ENCODE measurements at regions not wholly inside any gene's neighbourhood (a gene's known extent, or its start where the extent isn't known, plus 50 kb on each side); places are given as distances from the start of the nearest gene placed in this dataset.

DNA sequence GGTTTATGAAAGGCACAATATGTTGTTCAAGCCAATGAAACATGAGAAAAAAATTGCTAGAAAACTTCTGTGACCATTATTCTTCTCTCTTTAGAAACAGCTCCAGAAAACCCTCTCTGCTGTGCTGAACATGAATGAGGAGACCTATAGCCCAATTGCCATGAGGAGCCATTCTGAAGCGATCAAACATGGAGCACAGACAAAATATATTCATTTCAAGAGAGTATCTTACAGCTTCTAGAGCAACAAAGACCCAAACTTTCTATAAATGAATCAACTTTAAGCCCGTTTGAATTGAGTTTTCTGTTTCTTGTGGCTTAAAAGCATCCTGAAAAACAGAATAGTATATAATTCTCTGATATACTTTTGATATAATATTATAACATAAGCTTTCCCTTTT, 83.4 kb upstream of the UCN3 start:
- TF ChIP-seq, protein P1, sequence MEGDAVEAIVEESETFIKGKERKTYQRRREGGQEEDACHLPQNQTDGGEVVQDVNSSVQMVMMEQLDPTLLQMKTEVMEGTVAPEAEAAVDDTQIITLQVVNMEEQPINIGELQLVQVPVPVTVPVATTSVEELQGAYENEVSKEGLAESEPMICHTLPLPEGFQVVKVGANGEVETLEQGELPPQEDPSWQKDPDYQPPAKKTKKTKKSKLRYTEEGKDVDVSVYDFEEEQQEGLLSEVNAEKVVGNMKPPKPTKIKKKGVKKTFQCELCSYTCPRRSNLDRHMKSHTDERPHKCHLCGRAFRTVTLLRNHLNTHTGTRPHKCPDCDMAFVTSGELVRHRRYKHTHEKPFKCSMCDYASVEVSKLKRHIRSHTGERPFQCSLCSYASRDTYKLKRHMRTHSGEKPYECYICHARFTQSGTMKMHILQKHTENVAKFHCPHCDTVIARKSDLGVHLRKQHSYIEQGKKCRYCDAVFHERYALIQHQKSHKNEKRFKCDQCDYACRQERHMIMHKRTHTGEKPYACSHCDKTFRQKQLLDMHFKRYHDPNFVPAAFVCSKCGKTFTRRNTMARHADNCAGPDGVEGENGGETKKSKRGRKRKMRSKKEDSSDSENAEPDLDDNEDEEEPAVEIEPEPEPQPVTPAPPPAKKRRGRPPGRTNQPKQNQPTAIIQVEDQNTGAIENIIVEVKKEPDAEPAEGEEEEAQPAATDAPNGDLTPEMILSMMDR (IDR thresholded peaks at IDR 0.05), result no peak
- no peak for TF ChIP-seq POLR2AphosphoS5 (IDR thresholded peaks at IDR 0.05)
- no peak for TF ChIP-seq POLR2A (IDR thresholded peaks at IDR 0.05)
- no peak for TF ChIP-seq EP300 (IDR thresholded peaks at IDR 0.05)
- Histone ChIP-seq H3K27me3 (no peaks in the 10 kb centered on the region), H3K27ac (no peak overlapping the region), H3K4me1 (peaks cover 10 to 16% (median 14%) of the 10 kb centered on the region in 4 donors), H3K36me3 (no peaks in the 10 kb centered on the region), H3K9me3 (no peaks in the 10 kb centered on the region), H3K4me3 (no peak overlapping the region)
- 78 to 81% methylated on average over 2 of the region's 2 CpGs for WGBS, 2 donors
- ATAC-seq (ENCODE audit: low FRiP score in 2 of 2) (no peak), DNase-seq (no peak)

DNA sequence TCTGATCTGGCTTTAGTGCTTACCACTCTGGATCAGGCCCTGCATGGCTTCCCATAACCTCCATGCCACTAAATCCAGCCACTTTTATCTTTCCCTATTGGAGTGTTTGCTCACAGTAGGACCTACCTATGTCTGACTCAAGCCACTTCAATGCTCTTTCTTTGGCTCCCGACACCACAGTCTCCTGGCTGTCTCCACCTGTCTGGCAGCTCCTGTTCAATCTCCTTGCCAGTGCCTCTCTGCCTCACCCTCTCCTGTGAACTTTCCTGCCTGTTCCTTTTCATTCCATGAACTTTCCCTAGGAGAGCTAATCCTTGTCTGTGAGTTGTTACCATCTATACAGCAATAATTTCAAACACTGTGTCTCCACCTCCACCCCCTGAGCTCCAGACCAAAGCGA, 82.6 kb upstream of the UCN3 start:
- 85 to 86% methylated on average over 2 of the region's 2 CpGs for WGBS, 2 donors
- no peak for ATAC-seq (ENCODE audit: low FRiP score in 2 of 2)
- H3K4me1 ChIP-seq, result peaks cover 10 to 16% (median 14%) of the 10 kb centered on the region in 4 donors
- no peak for TF ChIP-seq POLR2A (IDR thresholded peaks at IDR 0.05)
- TF ChIP-seq, protein P1 (IDR thresholded peaks at IDR 0.05), result no peak
- TF ChIP-seq EP300 (IDR thresholded peaks at IDR 0.05), result no peak
- no peak for TF ChIP-seq POLR2AphosphoS5 (IDR thresholded peaks at IDR 0.05)
- H3K36me3 ChIP-seq, result no peaks in the 10 kb centered on the region
- no peak overlapping the region for H3K4me3 ChIP-seq
- peak in 1 of 2 donors; percentile 59 for DNase-seq
- H3K9me3 ChIP-seq, result no peaks in the 10 kb centered on the region
- no peak overlapping the region for H3K27ac ChIP-seq
- no peaks in the 10 kb centered on the region for H3K27me3 ChIP-seq

DNA sequence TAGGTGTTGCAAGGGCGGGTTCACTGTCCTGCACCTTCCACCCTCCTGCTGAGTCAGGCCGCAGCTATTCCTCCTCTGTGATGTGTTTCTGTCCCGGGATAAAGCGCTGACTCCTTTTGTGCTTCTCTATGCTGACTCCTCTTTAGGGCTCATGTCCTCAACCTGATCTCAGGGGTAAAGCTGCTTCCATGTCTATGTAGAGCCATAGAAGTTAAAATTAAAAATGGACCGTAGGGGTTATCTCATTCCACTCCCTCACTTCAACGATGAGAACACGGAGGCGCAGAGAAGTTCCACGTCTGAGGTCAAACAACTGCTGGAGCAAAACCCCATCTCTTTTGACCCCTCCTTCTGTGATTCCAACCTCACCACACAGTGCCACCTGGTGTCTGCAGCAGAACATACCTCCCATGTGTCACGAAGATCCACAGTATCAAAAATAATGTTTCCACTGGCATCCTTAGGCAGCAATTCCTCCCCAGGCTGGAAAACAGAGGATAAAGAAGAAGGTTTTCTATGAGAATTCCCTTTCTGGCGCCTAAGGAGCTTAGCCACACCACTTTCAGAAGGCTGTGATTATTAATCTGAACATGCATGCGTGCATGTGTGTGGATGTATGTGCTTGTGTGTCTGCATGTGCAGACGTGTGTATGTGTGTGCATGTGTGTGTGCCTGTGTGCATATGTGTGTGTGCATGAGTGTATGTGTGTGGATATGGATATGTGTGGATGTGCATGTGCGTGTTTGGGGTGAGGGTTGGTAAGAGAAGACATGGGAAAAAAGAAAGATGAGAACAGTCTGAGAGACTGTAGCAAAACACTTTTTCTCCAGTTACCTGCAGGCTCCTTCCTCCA, 81.2 kb upstream of the UCN3 start:
- no peak for TF ChIP-seq EP300 (IDR thresholded peaks at IDR 0.05)
- TF ChIP-seq POLR2A (IDR thresholded peaks at IDR 0.05), result peak in 1 of 4 donors; percentile 27
- no peak for TF ChIP-seq POLR2AphosphoS5 (IDR thresholded peaks at IDR 0.05)
- TF ChIP-seq, protein P1 (IDR thresholded peaks at IDR 0.05), result peak; percentile 45 to 79 (median 62)

DNA sequence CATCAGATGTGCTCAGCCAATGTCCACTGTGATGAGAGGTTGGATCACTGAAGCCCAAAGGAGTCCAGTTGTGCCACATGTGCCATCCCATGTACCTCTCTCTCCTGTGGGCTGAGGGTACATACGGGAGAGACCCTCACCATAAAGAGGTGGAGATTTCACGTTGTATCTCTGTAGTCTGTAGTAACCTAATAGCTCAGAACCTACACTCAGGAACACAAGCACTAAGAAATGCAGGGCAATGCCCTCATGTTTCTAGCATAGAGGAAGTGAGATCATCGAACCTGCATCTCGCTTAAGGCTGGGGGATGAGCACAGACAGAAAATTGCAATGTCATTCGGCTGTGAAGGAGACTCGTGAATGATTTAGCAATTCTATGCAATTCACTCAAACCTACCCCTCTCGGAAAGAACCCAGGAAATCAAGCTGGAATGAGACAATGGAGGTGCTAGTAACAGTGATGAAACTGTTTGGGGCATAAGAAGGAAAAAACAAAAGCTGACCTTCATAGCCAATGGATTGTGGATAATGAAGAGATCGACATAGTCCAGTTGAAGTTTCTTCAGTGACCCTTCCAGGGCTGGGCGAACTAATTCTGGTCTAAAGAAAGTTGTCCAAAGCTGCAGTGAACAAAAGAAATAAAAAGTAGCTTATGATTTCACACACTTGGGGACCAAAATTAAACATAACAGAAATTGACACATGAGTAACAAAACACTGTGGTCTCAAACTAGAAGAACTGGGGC, 80.3 kb upstream of the UCN3 start:
- H3K27me3 ChIP-seq, result no peaks in the 10 kb centered on the region
- H3K4me1 ChIP-seq, result peaks cover 10 to 16% (median 14%) of the 10 kb centered on the region in 4 donors
- no peak overlapping the region for H3K4me3 ChIP-seq
- H3K9me3 ChIP-seq, result no peaks in the 10 kb centered on the region
- ATAC-seq (ENCODE audit: low FRiP score in 2 of 2), result peak; percentile 77 to 81
- no peaks in the 10 kb centered on the region for H3K36me3 ChIP-seq
- 51 to 55% methylated on average over 9 of the region's 9 CpGs for WGBS, 2 donors
- H3K27ac ChIP-seq, result peak overlapping the region; percentile 52 to 65 (median 55)
- TF ChIP-seq EP300 (IDR thresholded peaks at IDR 0.05) (peak in 2 of 4 donors; percentile 54 to 61), POLR2AphosphoS5 (IDR thresholded peaks at IDR 0.05) (peak in 1 of 2 donors; percentile 59), POLR2A (IDR thresholded peaks at IDR 0.05) (peak in 1 of 4 donors; percentile 25)
- TF ChIP-seq, protein P1 (IDR thresholded peaks at IDR 0.05), result no peak
- DNase-seq, result peak in 1 of 2 donors; percentile 53

More for the DNA sequence above, 81.2 kb upstream of the UCN3 start:
- no peaks in the 10 kb centered on the region for H3K36me3 ChIP-seq
- H3K4me3 ChIP-seq, result no peak overlapping the region
- peak in 1 of 2 donors; percentile 70 for DNase-seq
- no peaks in the 10 kb centered on the region for H3K9me3 ChIP-seq
- ATAC-seq (ENCODE audit: low FRiP score in 2 of 2), result peak; percentile 90 to 93
- 51% methylated on average over 14 of the region's 14 CpGs for WGBS, 2 donors
- no peaks in the 10 kb centered on the region for H3K27me3 ChIP-seq
- H3K4me1 ChIP-seq, result peaks cover 10 to 16% (median 14%) of the 10 kb centered on the region in 4 donors
- H3K27ac ChIP-seq, result peak overlapping the region in 3 of 4 donors; percentile 41 to 52 (median 52)

All from upper lobe of left lung (tissue), 6 donors.